ENCODE measurements at regions not wholly inside any gene's neighbourhood (a gene's known extent, or its start where the extent isn't known, plus 50 kb on each side); places are given as distances from the start of the nearest gene placed in this dataset.

- TF ChIP-seq POLR2A (IDR thresholded peaks at IDR 0.05): no peak
- no peak for TF ChIP-seq CTCF (IDR thresholded peaks at IDR 0.05)
These were observed 97.6 kb downstream of the RBFOX3 start for GRCh38 chr17:79513206-79513605.

Data from body of pancreas (tissue), 4 donors.